SK-N-SH treated with all-trans-retinoic acid at 6 μM for 48 hours (cell line): ENCODE measurements at regions not wholly inside any gene's neighbourhood (a gene's known extent, or its start where the extent isn't known, plus 50 kb on each side); places are given as distances from the start of the nearest gene placed in this dataset.

ENCODE experiments used
- ATAC-seq: fragments of 200-7000 bp; cut with Tn5 transposase; 3 replicates; pipeline ENCODE4 v1.9.1; 2020; ENCODE audit warnings: mild to moderate bottlenecking, moderate library complexity
- ARNTL ChIP-seq: fragments of 450-650 bp; formaldehyde crosslinking; IDR thresholded peaks from 2 replicates; pipeline ENCODE4 v1.5.0; 2020; ENCODE audit warnings: low read depth, mild to moderate bottlenecking, moderate library complexity, borderline replicate concordance
- BACH2 ChIP-seq: fragments of 250-450 bp; sonication (Bioruptor Pico); IDR thresholded peaks from 2 replicates; pipeline ENCODE4 v1.9.0; 2021; ENCODE audit warnings: mild to moderate bottlenecking, borderline replicate concordance
- CREB5 ChIP-seq: fragments of 250-450 bp; sonication (Bioruptor Pico); IDR thresholded peaks from 2 replicates; pipeline ENCODE4 v1.5.1; 2020; ENCODE audit warnings: low read depth, mild to moderate bottlenecking, moderate library complexity
- CSDC2 ChIP-seq: fragments of 250-450 bp; sonication (Bioruptor Pico); IDR thresholded peaks from 2 replicates; pipeline ENCODE4 v1.5.0; 2020; ENCODE audit warnings: mild to moderate bottlenecking, moderate library complexity
- CSRNP3 ChIP-seq: fragments of 250-450 bp; sonication (Bioruptor Pico); IDR thresholded peaks from 2 replicates; pipeline ENCODE4 v1.5.1; 2021; ENCODE audit warnings: mild to moderate bottlenecking, moderate library complexity
- ESRRG ChIP-seq: fragments of 250-450 bp; sonication (Bioruptor Pico); IDR thresholded peaks from 2 replicates; pipeline ENCODE4 v1.6.1; 2021; ENCODE audit warnings: mild to moderate bottlenecking
- GLIS3 ChIP-seq: fragments of 250-450 bp; sonication (Bioruptor Pico); IDR thresholded peaks from 2 replicates; pipeline ENCODE4 v1.5.0; 2020; ENCODE audit warnings: mild to moderate bottlenecking, moderate library complexity
- OSR1 ChIP-seq: fragments of 250-450 bp; sonication (Bioruptor Pico); IDR thresholded peaks from 2 replicates; pipeline ENCODE4 v1.8.0; 2022; ENCODE audit warnings: moderate library complexity, mild to moderate bottlenecking, inconsistent platforms
- POU6F1 ChIP-seq: fragments of 250-450 bp; sonication (Bioruptor Pico); IDR thresholded peaks from 2 replicates; pipeline ENCODE4 v1.8.0; 2021; ENCODE audit warnings: low read depth, mild to moderate bottlenecking, moderate library complexity, borderline replicate concordance
- PPARA ChIP-seq: fragments of 250-450 bp; sonication (Bioruptor Pico); IDR thresholded peaks from 2 replicates; pipeline ENCODE4 v1.5.0; 2020; ENCODE audit warnings: mild to moderate bottlenecking, borderline replicate concordance
- RARB ChIP-seq: fragments of 250-450 bp; sonication (Bioruptor Pico); IDR thresholded peaks from 2 replicates; pipeline ENCODE4 v1.8.0; 2021; ENCODE audit warnings: mild to moderate bottlenecking, moderate library complexity
- SNAI2 ChIP-seq: fragments of 250-450 bp; sonication (Bioruptor Pico); IDR thresholded peaks from 2 replicates; pipeline ENCODE4 v1.5.0; 2020; ENCODE audit warnings: mild to moderate bottlenecking, moderate library complexity
- TCF4 ChIP-seq: fragments of 250-450 bp; sonication (Bioruptor Pico); IDR thresholded peaks from 2 replicates; pipeline ENCODE4 v1.8.0; 2021; ENCODE audit warnings: mild to moderate bottlenecking, moderate library complexity, borderline replicate concordance
- TOX ChIP-seq: fragments of 250-450 bp; sonication (Bioruptor Pico); IDR thresholded peaks from 2 replicates; pipeline ENCODE4 v1.8.0; 2021; ENCODE audit warnings: mild to moderate bottlenecking, moderate library complexity, borderline replicate concordance
- TSHZ2 ChIP-seq: fragments of 250-450 bp; sonication (Bioruptor Pico); IDR thresholded peaks from 2 replicates; pipeline ENCODE4 v1.5.0; 2020; ENCODE audit warnings: mild to moderate bottlenecking, moderate library complexity
- ZC3H10 ChIP-seq: fragments of 250-450 bp; sonication (Bioruptor Pico); IDR thresholded peaks from 2 replicates; pipeline ENCODE4 v1.5.1; 2021; ENCODE audit warnings: mild to moderate bottlenecking, moderate library complexity
- ZFP3 ChIP-seq: fragments of 250-450 bp; sonication (Bioruptor Pico); IDR thresholded peaks from 2 replicates; pipeline ENCODE4 v1.5.0; 2020; ENCODE audit warnings: mild to moderate bottlenecking, moderate library complexity
- ZFP30 ChIP-seq: fragments of 450-650 bp; formaldehyde crosslinking; IDR thresholded peaks from 2 replicates; pipeline ENCODE4 v1.5.0; 2022; ENCODE audit warnings: mild to moderate bottlenecking, moderate library complexity
- ZNF565 ChIP-seq: fragments of 450-650 bp; formaldehyde crosslinking; conservative IDR thresholded peaks from 2 replicates; pipeline ENCODE4 v1.5.0; 2020; ENCODE audit warnings: low read depth, mild to moderate bottlenecking, moderate library complexity
- ZNF70 ChIP-seq: fragments of 450-650 bp; formaldehyde crosslinking; IDR thresholded peaks from 2 replicates; pipeline ENCODE4 v1.5.0; 2020; ENCODE audit warnings: mild to moderate bottlenecking, moderate library complexity
- ZNF8 ChIP-seq: fragments of 450-650 bp; formaldehyde crosslinking; IDR thresholded peaks from 2 replicates; pipeline ENCODE4 v1.5.0; 2020; ENCODE audit warnings: mild to moderate bottlenecking, moderate library complexity

GRCh38 chr10:62582804-62583208 is 208.6 kb downstream of the ZNF365 start (continued):
- TF ChIP-seq PPARA (CRISPR knock-in tag) (no peak), ZC3H10 (CRISPR knock-in tag) (no peak), ZNF8 (no peak), TOX (CRISPR knock-in tag) (no peak), ESRRG (no peak), ARNTL (no peak), RARB (CRISPR knock-in tag) (no peak), ZFP3 (CRISPR knock-in tag) (no peak)

GRCh38 chr10:62583876-62584615 is 209.9 kb downstream of the ZNF365 start:
- peak; percentile 60 for ATAC-seq
- TF ChIP-seq ZNF70: no peak
- no peak for TF ChIP-seq TSHZ2
- no peak for TF ChIP-seq CSDC2 (CRISPR knock-in tag)
- no peak for TF ChIP-seq POU6F1 (CRISPR knock-in tag)
- no peak for TF ChIP-seq ZNF565 (CRISPR knock-in tag)
- no peak for TF ChIP-seq ZNF8
- no peak for TF ChIP-seq TCF4
- TF ChIP-seq GLIS3: no peak
- no peak for TF ChIP-seq CSRNP3 (CRISPR knock-in tag)
- TF ChIP-seq ESRRG: no peak
- no peak for TF ChIP-seq OSR1 (CRISPR knock-in tag)
- no peak for TF ChIP-seq ZFP30 (CRISPR knock-in tag)

GRCh38 chr10:62584731-62585130 is 210.6 kb downstream of the ZNF365 start:
- ATAC-seq: no peak; the same call in 2 of the 3 replicates
- TF ChIP-seq ZC3H10 (CRISPR knock-in tag) (no peak), CSDC2 (CRISPR knock-in tag) (no peak), ZFP3 (CRISPR knock-in tag) (no peak), TOX (CRISPR knock-in tag) (no peak), CREB5 (CRISPR knock-in tag) (no peak), CSRNP3 (CRISPR knock-in tag) (no peak), GLIS3 (no peak), POU6F1 (CRISPR knock-in tag) (no peak), ZNF8 (no peak), TSHZ2 (no peak), PPARA (CRISPR knock-in tag) (no peak), SNAI2 (CRISPR knock-in tag) (no peak), OSR1 (CRISPR knock-in tag) (no peak), RARB (CRISPR knock-in tag) (no peak), BACH2 (CRISPR knock-in tag) (no peak)
